Esophagus (tissue), 2 donors: ENCODE measurements at regions not wholly inside any gene's neighbourhood (a gene's known extent, or its start where the extent isn't known, plus 50 kb on each side); places are given as distances from the start of the nearest gene placed in this dataset.
"Not testable (repeated sequence)": the region's sequence is repeated elsewhere in the genome, so short reads cannot be mapped to it uniquely, and the experiment has no call there.

Experiments used
- H3K27ac ChIP-seq, 2 donors: one replicate each; pipeline ENCODE4 v1.5.1; 2013; ENCODE audit warnings: low read depth in 2 of 2, mild to moderate bottlenecking in 2 of 2, inconsistent platforms in 1 of 2, low read length in 1 of 2, moderate library complexity in 1 of 2
- H3K27me3 ChIP-seq, 2 donors: one replicate each; pipeline ENCODE4 v1.6.1; 2013; ENCODE audit warnings: low read length in 2 of 2, control low read depth in 1 of 2, mild to moderate bottlenecking in 1 of 2; ENCODE audit not compliant: insufficient read depth in 2 of 2, control insufficient read depth in 1 of 2
- H3K36me3 ChIP-seq, 2 donors: one replicate each; pipeline ENCODE4 v1.6.1; 2013; ENCODE audit warnings: low read length in 1 of 2; ENCODE audit not compliant: control insufficient read depth in 2 of 2, insufficient read depth in 2 of 2
- H3K4me1 ChIP-seq, 2 donors: one replicate each; pipeline ENCODE4 v1.6.1; 2013; ENCODE audit warnings: low read length in 1 of 2; ENCODE audit not compliant: control insufficient read depth in 2 of 2, insufficient read depth in 2 of 2
- H3K4me3 ChIP-seq, 2 donors: one replicate each; pipeline ENCODE4 v1.5.1; 2013; ENCODE audit warnings: low read length in 2 of 2, mild to moderate bottlenecking in 2 of 2, low read depth in 1 of 2, moderate library complexity in 1 of 2
- H3K9me3 ChIP-seq, 2 donors: one replicate each; pipeline ENCODE4 v1.6.1; 2013; ENCODE audit warnings: mild to moderate bottlenecking in 2 of 2, low read depth in 1 of 2, low read length in 1 of 2, moderate library complexity in 1 of 2; ENCODE audit not compliant: control insufficient read depth in 2 of 2, insufficient read depth in 1 of 2
- WGBS, 2 donors: extraction: QIAGEN DNeasy Blood & Tissue Kit; methylation state at CpG; one replicate each; pipeline ENCODE4 v1.1.7; 2013; 5-methylcytosine and 5-hydroxymethylcytosine counted together
- donor health status: healthy with polysubstance abuse.
- donor health status: Bipolar disorder and iron deficiency.

DNA sequence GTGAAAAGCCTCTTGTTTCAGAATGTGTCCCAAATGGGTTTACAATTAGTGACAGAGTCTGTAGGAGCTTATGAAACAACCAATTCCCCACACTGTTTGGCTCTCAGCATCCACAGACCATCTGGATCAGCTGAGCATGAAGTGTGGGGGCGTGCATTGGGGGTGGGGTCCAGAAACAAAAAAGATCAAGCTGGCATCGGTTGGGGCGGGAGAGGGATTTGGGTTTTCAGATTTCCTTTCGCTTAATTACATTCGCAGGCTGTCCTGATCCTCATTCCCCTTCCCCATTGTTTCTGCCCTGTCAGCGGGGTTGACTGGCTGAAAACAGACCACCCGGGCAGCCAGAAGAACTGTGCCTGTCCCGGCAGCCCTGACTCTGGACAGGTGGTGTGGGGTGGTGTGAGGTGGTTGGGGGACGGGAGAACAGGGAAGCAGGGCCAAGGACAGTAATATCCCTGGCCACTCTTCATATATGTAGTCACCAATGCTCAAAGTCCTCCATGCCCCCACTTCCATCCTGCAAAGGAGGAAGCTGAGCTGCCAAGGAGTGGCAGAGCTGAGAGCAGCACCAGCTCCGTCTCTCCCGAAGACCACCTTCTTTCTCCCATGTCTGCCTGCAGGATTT lies 92.0 kb downstream of the IER5 start:
- Histone ChIP-seq H3K27ac (no peak overlapping the region), H3K4me3 (no peak overlapping the region), H3K36me3 (no peaks in the 10 kb centered on the region), H3K4me1 (no peaks in the 10 kb centered on the region), H3K27me3 (no peaks in the 10 kb centered on the region), H3K9me3 (no peaks in the 10 kb centered on the region)
- 67 to 71% methylated on average over 11 of the region's 11 CpGs for WGBS, 2 donors

DNA sequence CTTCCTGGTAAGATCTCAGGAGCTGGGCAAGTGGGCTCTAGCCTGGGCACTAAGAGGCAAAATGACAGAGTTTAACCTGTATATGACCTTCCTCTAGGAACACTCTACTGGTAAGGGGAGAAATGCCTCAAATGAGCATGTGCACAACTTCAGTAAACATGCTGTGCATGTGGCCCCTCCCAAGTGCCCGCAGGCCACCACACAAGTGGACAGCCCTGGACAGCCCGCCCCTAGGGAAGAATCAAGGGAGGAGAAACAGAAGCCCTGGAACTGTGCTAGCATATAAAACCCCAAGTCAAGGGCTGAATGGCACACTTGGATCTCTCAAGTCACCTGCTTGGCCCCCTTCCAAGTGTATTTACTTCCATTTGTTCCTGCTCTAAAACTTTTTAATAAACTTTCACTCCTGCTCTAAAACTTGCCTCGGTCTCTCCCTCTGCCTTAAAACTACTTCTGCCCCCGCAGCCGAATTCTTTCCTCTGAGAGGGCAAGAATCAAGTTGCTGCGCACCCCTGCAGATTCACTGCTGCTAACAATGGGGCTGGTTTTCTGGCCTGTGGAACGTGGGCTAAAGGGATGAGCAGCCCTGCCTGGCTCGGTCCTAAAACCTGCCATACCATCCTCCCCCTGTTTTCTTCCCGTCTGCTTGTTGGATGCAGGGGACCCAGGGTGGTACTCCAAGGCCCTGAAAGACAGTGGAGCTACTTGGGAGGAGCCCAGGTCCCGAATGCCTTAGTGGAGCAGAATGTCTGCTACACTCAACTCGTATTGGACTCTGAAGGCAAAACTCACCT lies 93.5 kb downstream of the IER5 start:
- Histone ChIP-seq H3K4me1 (no peaks in the 10 kb centered on the region), H3K27me3 (no peaks in the 10 kb centered on the region), H3K36me3 (no peaks in the 10 kb centered on the region), H3K4me3 (no peak overlapping the region), H3K27ac (no peak overlapping the region), H3K9me3 (no peaks in the 10 kb centered on the region)
- WGBS, 2 donors = 82% methylated on average over 11 of the region's 11 CpGs

DNA sequence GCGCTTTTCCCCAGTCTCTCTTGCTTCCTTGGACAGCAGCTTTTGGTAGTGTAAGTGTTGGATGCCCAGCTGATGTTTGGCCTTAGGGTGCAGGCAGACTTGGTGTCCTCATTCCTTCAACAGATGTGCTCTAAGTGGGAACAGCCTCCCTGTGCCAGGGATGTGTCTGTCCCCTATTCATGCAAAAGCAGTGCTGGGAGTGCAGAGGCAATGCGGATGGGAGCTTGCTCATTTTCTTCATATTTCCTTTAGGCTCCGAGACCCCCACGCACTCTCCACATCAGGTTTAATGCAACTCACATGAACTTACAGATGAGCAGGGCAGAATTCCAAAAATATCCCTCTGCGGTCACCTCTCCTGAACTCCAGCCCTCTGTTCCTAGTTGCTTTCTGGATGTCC lies 96.1 kb downstream of the IER5 start:
- Histone ChIP-seq H3K4me3 (no peak overlapping the region), H3K27me3 (no peaks in the 10 kb centered on the region), H3K9me3 (no peaks in the 10 kb centered on the region), H3K27ac (no peak overlapping the region), H3K4me1 (no peaks in the 10 kb centered on the region), H3K36me3 (no peaks in the 10 kb centered on the region)
- WGBS, 2 donors = 91 to 92% methylated on average over 5 of the region's 5 CpGs

DNA sequence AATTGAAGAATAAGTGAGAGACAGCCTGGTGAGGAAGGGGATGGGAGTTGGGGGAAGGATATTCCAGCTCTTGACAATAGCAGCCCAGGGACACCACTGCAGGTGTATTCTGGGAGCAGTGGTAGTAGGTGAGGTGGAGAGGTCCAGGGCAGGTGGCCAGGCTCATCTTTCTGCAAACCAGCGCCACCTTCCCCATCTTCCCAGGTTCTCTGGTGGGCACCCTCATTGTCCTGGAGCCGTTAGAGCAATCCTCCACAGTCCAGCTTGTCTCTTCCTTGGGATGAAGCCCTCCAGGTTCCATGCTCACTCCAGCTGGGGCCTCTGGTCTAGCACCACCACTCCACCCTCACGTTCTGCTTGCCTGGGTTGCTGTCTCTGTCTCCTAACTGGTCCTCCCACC lies 97.0 kb downstream of the IER5 start:
- H3K9me3 ChIP-seq = no peaks in the 10 kb centered on the region
- H3K4me3 ChIP-seq = no peak overlapping the region
- H3K36me3 ChIP-seq = no peaks in the 10 kb centered on the region
- peaks cover 0 to 2% of the 10 kb centered on the region in 2 donors for H3K4me1 ChIP-seq
- no peak overlapping the region for H3K27ac ChIP-seq
- 60 to 65% methylated on average over 3 of the region's 3 CpGs for WGBS, 2 donors
- no peaks in the 10 kb centered on the region for H3K27me3 ChIP-seq

DNA sequence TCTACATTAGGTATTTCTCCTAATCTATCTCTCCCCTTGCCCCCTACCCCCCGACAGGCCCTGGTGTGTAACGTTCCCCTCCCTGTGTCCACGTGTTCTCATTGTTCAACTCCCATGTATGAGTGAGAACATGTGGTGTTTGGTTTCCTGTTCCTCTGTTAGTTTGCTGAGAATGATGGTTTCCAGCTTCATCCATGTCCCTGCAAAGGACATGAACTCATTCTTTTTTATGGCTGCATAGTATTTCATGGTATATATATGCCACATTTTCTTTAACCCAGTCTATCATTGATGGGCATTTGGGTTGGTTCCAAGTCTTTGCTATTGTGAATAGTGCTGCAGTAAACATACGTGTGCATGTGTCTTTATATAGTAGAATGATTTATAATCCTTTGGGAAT lies 97.6 kb downstream of the IER5 start:
- not testable (repeated sequence) for H3K27me3 ChIP-seq, H3K4me3 ChIP-seq, H3K9me3 ChIP-seq, H3K27ac ChIP-seq, H3K4me1 ChIP-seq, H3K36me3 ChIP-seq
- 73 to 81% methylated on average over 4 of the region's 4 CpGs for WGBS, 2 donors

DNA sequence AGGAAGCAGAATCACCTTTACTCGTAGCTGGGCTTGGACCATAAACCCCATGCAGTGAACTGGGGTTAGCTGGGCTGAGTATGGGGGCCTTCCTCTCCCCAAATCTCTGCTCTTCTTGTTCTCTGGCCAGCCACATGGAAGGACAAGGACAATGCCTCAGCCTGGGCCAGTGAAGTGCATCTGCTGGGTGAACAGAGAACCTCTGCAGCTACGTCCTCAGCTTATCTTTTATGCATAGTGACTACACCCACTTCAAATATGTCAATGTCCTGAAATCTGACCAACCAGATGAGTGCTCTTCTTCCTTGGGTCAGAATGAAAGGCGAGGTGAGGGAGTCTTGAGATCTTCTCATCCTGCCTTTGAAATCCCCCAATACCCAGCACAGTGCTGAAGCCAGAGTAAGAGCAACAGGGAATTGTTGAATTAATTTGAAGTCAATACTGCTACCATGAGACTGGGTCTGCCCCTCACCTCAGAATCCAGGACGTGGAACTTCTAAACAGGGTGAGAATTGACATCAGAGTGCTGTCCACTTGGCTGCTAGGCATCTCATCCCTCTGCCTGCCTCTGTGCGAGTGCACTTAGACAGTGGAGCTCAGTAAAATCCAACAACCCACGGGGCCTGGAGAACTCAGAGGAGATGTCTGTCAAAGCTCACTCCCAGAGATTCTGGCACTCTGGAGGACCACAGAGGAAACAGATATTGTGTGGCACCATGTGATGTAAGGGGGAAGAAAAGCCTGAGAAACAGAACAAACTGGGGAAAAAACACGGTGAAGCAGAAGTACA lies 99.0 kb downstream of the IER5 start:
- Histone ChIP-seq H3K4me3 (no peak overlapping the region), H3K36me3 (no peaks in the 10 kb centered on the region), H3K27me3 (no peaks in the 10 kb centered on the region), H3K9me3 (no peaks in the 10 kb centered on the region), H3K4me1 (peaks cover 0 to 2% of the 10 kb centered on the region in 2 donors), H3K27ac (no peak overlapping the region)
- 65 to 74% methylated on average over 7 of the region's 7 CpGs for WGBS, 2 donors

DNA sequence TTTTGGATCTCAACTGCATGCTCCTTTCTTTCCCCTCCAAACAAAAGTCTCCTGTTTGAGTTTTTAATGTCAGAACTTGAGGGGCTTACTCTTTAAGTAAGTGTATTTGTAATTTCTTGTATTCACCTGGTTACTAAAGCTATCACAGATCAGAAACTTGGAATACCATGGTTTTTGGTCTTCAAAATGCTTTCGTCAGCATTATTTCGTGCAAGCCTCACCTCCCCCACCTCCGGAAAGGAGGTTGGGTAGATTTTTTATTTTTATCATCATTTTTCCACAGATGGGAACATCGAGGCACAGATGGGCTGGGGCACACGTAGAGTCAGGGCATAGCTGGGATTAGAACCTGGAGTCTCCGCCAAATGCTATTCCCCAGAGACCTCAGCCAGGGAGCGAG lies 100.7 kb downstream of the IER5 start:
- Histone ChIP-seq H3K27ac (no peak overlapping the region), H3K4me3 (no peak overlapping the region), H3K9me3 (no peaks in the 10 kb centered on the region), H3K4me1 (peaks cover 0 to 2% of the 10 kb centered on the region in 2 donors), H3K36me3 (no peaks in the 10 kb centered on the region), H3K27me3 (no peaks in the 10 kb centered on the region)
- WGBS, 2 donors = 74% methylated on average over 7 of the region's 7 CpGs

DNA sequence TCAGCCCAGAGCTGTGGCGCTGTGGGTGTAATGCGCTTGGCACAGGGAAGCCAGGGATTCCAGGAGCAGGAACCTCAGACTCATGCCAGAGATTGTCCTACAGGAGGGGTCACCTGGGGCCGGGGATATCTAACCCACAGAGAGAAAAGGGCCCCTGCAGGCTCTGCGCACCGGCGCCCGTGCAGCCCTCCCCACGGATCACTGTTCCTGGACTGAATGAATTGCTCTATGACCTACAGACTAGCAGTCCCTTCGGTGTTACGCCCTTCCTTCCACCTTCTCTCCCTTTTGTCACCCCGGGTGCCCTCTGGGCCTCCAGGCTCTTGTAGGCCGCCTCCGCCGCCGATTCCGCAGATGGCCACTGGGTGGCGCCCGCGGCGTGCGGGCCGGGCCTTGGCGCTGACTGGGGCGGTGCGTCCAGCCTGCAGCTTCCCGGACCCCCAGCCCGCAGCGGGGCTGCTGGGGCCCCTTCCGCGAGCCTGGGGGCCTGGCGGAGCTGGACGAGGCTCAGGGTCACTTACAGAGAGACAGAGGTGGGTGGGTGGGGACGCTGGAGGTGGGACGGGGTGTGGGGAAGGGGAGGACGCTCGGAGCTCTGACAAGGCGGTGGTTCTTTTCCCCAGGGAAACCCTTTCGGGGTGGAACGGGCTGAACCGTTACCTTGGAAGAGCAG lies 101.3 kb downstream of the IER5 start:
- no peaks in the 10 kb centered on the region for H3K36me3 ChIP-seq
- WGBS, 2 donors = 9 to 10% methylated on average over 40 of the region's 40 CpGs
- H3K4me3 ChIP-seq = no peak overlapping the region
- H3K27ac ChIP-seq = no peak overlapping the region
- H3K4me1 ChIP-seq = peaks cover 0 to 2% of the 10 kb centered on the region in 2 donors
- H3K9me3 ChIP-seq = peaks cover 0 to 3% of the 10 kb centered on the region in 2 donors
- H3K27me3 ChIP-seq = no peaks in the 10 kb centered on the region

DNA sequence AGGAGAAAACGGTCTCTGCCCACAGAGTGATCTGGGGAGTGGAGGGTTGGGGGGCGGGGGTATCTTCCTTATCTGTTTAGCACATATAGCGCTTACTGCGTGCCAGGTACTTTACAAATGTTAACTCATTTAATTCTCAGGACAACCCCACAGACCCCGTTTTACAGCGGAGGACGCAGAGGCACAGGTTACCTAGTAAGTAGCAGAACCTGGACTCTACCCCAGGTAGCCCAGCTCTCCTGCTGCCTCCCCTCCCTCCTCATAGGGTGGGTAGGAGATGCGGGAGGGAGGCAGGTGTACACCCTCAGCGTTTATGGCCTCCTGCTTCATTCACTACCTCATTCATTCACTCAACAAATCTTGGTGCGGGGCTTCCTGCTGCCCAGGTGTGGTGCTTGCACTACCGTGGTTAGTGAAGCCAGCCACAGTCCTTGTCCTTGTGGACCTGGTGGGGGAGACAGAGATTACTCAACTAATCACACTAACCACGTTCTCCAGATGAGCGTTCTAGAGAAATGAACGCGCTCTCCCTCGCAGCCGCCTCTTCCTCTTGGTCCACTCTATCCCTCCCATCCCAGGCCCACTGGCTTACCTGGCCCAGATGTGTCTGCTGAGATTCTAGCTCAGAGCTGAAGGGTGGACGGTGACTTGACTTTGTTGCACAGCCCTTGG lies 102.0 kb downstream of the IER5 start:
- Histone ChIP-seq H3K27me3 (no peaks in the 10 kb centered on the region), H3K9me3 (peaks cover 0 to 3% of the 10 kb centered on the region in 2 donors), H3K4me3 (no peak overlapping the region), H3K27ac (no peak overlapping the region), H3K4me1 (peaks cover 0 to 2% of the 10 kb centered on the region in 2 donors), H3K36me3 (no peaks in the 10 kb centered on the region)
- 58 to 60% methylated on average over 18 of the region's 18 CpGs for WGBS, 2 donors
